ENCODE measurements at regions not wholly inside any gene's neighbourhood (a gene's known extent, or its start where the extent isn't known, plus 50 kb on each side); places are given as distances from the start of the nearest gene placed in this dataset.
A peak's percentile ranks its signal among the peaks of the same experiment; 100 is the strongest.

- no peak for DNase-seq
Observed at GRCh38 chr4:146022541-146022940, 83.9 kb upstream of the ZNF827 start.

- DNase-seq: no peak
Observed at GRCh38 chr4:146018247-146018646, 79.6 kb upstream of the ZNF827 start.

- DNase-seq: no peak
Observed at GRCh38 chr4:146004730-146005129, 66.1 kb upstream of the ZNF827 start.

- peak; percentile 53 for DNase-seq
Observed at GRCh38 chr4:145988628-145989027, 50.0 kb upstream of the ZNF827 start.
